IPS DF 19.7 (cell line): ENCODE measurements at regions not wholly inside any gene's neighbourhood (a gene's known extent, or its start where the extent isn't known, plus 50 kb on each side); places are given as distances from the start of the nearest gene placed in this dataset.
"Not testable (repeated sequence)": the region's sequence is repeated elsewhere in the genome, so short reads cannot be mapped to it uniquely, and the experiment has no call there.

Experiments used
- DNase-seq: peaks from one replicate; pipeline ENCODE4 v3.0.0-alpha.2; 2013; ENCODE audit warnings: low read depth, low spot score

DNA sequence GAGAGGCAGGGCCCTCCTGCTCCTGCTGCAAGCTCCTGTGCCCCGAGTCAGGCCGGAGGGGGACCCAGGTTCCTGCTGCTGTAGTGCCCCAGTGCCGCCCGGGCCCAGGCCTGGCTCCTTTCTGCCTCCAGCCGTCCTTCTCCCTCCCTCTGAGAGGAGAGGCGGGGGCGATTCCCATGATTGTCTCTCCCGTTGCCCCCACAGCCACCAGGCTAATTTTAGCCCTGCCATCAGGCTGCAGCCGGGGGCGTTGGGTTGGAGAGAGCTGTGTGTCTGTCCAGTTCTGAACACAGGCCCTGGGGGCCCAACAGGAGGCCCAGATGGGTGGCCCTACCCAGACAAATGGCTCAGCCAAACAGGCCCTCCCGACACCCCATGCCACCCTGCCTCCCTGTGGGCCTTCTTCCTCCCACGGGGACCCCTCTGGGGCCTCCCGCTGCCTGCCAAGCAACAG lies 214.8 kb downstream of the TBC1D2B start:
- no peak for DNase-seq

DNA sequence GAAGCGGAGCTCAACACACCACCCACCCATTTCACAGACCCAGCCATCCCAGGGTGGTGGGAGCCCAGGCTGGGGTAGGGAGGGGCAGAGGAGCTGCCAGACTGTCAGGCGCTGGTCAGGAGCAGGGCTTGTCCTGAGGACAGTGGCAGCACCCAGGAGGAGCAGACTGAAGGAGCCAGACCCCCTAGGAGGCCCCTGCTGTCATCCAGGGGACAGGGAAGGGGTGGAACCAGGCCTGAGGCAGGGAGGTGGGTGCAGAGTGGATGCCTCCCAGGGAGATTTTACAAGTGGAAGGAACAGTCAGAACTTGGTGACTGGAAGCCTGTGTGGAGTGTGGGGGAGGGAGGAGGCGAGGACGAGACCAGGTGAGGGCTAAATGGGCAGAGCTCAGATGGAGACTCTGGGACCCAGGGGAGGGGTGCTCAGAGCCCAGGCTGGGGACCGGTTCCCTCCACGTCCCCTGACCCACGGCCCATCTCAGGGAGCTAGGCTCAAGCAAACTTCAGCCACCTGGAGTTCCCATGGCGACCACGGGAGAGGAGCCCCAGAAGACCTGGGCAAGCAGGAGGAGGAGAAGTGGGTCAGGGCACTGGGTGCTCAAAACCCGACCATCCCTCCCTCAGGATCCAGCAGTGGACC lies 215.4 kb downstream of the TBC1D2B start:
- DNase-seq = not testable (repeated sequence)

DNA sequence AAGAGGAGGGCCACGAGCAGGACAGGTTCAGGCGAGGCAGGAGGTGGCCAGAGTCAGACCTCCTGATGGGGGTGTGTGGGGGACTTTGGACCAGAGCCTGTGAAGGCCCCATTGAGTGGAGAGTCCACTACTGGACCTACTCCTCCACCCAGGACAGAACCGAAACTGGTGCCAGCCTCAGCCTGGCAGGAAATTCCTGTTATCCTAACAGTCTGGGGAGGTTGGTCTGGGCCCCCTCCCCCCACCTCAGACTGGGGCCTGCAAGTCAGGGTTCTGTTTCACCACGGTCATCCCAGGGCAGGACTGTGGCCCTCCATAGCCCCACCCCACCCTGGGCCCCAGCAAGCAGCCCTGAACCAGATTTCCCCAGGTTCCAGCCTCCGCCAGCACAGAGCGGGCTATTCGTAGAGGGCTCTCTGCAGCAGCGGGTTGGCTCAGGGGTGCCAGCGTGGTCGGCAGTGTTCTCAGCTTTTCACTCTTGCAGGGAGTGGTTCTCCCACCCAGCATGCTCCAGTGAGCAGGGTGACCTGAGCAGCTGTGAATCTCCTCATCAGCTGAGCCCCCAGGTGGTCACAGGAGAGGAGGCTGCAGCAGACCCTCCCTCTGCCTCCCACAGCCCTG lies 217.3 kb downstream of the TBC1D2B start:
- no peak for DNase-seq

DNA sequence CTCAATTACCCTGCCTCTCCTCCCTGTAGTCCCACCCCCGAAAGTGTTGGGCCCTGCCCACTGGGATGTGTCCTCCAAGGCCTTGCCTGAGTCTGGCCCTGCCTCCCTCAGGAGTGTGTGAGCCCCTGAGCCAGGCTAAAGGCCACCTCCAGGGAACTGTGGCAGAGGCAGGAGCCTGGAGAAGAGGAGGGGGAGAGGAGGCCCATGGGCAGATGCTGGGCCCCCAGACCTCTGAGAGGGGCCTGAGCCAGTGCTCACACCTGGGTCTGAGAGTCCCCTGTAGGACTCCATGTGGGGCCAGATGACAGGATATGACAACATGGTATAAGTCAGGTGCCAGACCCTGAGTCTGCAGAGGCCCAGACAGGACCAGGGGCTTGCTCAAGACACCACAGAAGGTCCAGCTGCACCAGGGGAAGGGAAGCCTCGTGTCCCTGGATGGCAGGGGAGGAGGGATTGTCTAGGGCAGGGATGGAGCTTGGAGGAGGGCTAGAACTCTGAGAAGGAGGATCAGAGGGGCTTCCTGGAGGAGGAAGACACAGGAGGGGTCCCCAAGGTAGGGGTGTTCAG lies 217.9 kb downstream of the TBC1D2B start:
- DNase-seq = no peak

DNA sequence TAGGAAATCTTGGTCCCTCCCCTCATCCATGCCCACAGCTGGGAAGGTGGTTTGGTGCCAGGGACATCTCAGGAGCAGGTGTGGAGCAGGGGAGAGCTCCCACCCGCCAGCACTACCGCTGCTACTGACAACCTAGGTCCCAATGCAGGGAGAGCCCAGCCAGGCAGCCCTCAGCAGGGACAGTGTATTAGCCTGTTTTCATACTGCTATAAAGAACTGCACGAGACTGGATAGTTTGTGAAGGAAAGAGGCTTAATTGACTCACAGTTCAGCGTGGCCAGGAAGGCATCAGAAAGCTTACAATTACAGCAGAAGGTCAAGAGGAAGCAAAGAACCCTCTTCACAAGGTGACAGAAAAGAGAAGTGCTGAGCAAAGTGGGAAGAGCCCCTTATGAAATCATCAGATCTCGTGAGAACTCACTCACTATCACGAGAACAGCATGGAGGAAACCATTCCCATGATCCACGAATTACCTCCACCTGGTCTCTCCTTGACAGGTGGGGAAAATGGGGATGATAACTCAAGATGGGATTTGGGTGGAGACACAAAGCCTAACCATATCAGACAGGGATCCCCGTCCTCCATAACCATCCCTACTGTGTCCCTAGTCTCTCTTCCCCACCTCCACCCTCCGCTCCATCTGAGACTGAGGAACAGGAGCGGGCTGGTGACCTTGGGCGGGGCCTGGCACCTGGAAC lies 218.6 kb downstream of the TBC1D2B start:
- no peak for DNase-seq

DNA sequence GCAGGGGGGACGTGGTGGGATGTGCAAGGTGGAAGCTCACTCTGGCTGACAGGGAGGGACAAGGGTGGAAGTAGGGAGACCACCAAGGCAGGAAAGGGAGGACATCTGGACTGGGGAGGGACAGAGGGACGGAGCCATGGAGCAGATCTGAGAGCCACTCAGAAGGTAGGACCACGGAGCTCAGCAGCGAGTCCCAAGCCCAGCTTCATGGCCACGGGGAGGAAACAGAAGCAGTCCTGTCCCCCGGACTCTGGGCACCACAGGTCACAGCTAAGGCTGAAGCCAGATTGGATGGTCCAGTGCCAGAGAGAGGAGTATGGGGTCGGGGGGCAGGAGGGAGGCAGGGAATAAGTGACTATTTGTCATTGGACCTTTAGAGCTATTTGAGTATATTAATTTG lies 220.1 kb downstream of the TBC1D2B start:
- DNase-seq = no peak

DNA sequence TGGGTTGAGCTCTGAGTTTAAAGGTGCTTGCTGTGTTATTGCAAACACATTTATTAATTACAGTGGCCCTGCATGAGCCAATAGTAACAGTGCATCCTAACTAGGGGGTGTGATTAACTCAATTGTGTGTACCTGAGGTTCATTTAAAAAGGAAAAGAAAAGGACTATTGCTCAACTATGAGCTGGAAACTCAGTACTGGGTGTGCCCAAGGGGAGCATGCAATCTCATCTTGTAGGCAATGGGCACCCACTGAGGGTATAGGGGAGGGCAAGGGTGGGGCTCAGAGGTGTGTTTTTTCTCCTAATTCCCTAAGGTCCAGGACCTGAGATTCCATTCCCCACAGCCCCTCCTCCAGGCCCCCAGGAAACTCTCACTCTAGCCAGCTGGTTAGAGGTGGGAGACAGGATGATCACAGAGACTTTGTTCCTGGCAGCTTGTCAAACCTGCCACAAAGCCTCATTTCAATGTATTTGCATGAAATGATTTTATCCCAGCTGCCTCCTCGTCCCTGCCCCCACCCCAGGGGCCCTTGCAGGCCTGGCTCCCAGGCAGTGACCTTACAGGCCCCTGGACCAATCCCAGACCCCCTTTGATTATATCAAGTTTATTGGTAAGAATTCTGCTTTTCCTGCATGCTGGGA lies 220.7 kb downstream of the TBC1D2B start:
- DNase-seq = no peak

DNA sequence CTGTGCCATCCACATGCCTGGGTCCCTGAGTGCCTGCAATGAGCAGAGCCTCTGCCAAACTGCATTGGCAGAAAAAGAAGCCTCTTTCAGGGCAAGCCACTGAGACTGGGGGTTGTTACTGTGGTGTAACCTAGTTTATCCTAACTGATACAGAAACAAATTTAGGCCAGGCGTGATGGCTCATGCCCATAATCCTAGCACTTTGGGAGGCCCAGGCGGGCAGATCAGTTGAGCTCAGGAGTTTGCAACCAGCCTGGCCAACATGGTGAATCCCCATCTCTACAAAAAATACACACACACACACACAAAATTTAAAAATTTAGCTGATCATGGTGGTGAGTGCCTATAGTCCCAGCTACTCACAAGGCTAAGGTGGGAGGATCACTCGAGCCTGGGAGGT lies 221.6 kb downstream of the TBC1D2B start:
- no peak for DNase-seq

DNA sequence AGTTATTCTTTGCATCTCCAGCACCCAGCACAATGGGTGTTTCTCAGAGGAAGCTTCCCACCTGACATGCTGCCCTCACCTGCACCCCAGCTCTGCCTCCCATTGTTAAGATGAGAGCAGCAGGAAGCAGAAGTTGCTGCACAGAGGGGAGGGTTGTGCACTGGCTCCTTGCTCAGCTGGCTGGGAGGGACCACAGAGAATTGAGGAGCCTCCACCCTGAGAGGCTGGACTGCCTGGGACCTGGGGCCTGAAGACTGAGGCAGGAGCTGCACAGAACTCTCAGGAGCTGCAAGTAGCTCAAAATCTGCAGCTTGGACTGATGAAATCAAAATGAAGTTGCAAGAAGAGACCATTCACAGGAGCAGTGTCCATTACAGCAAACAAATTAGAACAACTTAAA lies 222.3 kb upstream of the LINGO1 start:
- no peak for DNase-seq

DNA sequence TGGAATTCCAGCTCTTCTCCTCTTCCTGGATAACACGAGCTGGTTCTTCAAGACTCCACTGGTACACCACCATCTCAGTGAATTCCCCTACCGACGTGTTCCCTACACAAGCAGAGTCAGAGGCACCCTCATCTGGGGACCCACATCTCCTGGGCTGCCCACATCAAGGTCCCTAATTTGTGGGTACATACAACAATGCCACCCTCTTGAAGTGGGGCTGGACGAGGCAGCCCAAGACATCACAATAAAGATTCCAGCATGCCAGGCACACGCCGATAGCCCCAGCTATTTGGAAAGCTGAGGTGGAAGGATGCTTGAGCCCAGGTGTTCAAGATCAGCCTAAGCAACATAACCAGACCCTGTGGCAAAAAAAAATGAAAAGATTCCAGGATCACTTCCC lies 221.2 kb upstream of the LINGO1 start:
- no peak for DNase-seq

DNA sequence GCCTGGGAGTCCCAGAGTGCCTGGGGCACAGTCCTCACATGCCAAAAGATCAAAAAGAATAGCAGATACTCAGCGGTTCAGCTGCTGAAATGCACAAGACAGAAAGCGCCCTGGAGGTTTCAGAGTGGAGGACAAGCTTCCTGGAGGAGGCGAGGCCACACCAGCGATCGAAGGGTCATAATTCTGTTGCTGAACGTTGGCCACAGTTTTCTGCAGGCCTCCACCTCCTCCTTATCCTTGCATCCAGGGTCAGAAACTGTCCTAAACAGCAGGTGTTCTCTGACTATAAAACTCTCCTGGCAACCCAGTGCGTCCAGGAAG lies 220.3 kb upstream of the LINGO1 start:
- no peak for DNase-seq

DNA sequence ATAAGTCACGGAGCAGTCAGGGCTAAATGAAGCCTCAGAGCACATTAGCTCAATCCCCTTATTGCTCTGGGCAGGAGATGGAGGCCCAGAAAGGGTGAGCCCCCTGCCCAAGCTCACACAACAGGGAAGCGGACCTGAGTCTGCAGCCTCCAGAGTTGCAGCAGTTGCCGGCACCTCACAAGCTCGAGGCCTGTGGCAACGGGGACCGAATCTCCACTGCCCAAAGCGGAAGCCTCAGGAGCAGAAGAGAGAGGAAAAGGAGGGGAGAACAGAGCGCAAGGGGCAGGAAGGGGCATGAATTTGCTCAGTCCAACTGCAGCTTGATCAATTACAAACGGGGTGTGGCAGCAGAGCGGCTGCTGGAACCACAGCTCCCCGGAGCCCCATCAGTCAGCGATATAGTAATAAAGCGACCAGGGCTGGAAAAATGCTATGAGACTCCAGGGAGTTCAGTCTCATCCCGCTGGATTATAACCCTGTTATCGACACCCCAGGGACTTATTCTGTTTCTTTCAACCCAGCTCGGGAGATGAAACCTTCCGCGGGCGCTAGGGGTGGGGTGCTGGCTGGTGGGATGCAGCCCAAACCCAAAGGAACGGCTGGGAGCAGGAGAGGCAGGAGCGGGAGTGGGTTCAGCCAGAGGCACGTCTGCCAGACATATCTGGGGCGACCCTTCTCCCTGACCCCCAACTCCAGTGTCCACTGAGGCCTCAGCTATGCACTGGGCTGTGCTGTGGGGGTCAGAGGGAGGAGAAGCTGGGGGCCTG lies 219.7 kb upstream of the LINGO1 start:
- DNase-seq = no peak

DNA sequence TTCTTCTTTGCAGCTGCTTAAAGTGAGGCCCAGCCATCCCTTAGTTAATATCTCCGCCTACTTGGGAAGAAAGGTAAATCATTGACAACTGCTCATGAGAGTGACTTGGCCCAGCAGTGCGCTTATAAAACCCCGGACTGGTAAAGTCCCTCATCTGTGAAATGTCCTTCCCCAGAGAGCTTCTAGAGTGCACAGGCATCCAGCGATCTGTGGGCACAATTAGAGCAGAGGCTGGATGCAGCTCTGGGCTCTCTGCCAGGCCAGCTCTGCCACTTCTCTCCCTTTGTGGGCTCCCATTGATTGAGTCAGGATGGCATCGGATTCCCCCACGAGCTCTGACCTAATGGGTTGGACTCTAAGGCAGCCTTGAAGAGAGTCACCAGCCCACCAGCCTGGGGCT lies 219.0 kb upstream of the LINGO1 start:
- no peak for DNase-seq

DNA sequence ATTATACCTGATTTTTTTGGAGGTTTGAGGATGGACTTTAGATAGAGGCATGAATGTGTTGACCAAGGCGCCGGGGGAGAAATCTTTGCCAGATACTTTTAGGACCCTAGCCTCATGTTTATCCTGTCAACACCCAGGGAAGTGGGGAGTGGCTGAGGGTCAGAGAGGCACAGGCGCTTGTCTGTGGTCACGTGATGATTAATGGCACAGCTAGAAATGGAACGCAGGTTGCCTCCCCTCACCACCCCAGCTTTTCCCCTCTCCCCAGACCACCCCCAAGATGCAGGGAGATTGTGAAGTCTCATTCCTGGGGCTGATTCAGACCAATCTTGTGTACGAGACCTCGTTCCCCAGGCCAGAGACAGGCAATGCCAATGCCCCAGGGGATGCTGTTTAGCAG lies 218.4 kb upstream of the LINGO1 start:
- DNase-seq = no peak

DNA sequence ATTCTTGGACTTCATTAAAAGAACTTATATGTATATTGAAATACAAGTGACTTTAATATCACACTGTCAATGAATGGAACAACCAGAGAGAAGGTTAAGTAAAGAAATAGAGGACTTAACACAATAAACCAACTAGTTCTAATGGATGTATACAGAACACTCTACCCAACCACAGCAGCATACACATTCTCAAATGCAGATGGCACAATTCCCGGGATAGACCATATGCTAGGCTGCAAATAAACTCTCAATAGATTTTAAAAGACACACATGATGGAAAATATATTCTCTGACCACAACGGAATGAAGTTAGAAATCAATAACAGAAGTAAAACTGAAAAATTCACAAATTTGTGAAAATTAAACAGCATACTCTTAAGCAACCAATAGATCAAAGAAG lies 214.3 kb upstream of the LINGO1 start:
- no peak for DNase-seq

DNA sequence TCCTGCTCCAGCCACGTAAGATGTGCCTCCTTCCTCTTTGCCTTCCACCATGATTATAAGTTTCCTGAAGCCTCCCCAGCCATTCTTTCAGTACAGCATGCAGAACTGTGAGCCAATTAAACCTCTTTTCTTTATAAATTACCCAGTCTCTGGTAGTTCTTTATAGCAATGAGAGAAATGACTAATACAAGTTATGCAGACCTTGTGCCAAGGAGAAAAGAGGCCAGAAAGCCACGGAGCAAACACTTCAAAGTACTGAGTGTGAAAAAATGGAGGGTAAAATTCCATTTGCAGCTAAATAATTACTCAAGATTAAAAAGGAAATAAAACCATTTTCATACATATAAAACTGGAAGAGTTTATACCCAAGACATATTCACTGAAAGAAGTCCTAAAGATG lies 213.6 kb upstream of the LINGO1 start:
- DNase-seq = no peak

DNA sequence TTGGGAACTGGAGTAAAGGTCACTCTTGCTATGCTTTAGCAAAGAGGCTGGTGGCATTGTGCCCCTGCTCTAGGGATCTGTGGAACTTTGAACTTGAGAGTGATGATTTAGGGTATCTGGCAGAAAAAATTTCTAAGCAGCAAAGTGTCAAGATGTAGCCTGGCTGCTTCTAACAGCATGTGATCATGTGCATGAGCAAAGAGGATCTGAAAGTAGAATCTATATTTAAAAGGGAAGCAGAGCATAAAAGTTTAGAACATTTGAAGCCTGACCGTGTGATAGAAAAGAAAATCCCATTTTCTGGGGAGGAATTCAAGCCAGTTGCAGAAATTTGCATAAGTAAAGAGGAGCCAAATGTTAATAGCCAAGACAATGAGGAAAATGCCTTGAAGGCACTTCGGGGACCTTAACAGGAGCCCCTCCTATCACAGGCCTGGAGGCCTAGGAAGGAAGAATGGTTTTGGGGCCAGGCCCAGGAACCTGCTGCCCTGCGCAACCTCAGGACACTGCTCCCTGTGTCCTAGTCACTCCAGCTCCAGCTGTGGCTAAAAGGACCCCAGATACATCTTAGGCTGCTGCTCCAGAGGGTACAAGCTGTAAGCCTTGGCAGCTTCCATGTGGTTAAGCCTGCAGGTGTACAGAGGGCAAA lies 212.2 kb upstream of the LINGO1 start:
- DNase-seq = no peak

DNA sequence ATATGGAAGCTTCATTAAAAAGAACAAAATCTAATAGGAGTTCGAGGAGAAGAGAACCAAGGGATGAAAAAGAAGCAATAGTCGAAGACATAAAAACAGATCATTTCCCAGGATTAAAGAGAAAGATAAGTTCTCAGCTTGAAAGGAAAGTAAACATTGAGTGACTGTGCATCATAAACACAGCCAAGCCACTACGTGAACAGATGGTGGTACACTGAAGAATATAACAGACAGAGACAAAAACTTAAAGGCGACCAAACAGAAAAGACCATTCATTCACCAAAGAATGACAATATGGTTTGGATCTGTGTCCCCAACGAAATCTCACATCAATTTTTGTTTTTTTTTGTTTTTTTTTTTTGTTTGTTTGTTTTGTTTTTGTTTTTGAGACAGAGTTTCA lies 210.8 kb upstream of the LINGO1 start:
- DNase-seq = no peak

DNA sequence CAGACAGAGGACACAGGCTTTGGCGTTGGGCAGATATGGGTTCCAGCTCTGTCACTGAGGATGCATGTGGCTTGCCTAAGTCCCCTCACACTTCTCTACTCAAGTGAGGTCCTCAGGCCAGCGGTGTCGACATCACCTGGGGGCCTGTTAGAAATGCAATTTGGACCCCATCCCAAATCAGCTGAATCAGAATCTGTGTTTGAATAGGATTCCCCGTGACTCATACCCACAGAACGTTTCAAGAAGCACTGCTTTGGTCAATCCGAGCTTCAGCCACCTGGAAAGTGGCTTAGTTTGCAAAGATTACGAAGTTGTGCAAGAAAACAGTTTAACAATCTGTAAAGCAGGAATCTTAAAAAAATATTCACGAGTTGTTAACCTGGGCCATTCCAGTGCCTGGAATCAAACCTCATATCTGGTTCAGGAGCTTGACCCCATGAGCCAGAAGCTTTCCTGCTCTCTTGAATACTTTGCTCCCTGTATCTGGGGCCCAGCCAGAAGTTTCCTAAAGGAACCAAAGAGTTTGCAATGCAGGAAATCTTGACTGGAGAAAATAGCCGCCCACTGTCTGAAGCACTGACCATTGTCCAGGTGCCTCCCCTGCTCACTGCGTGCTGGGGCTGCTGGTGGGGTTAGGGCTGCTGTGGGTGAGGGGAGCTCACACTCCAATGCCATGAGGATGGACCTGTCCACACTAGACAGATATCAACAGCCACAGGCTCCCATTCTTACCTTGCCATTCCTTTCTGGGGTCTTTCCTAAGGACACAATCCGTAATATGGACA lies 208.5 kb upstream of the LINGO1 start:
- DNase-seq = no peak
